GM18907 (cell line): ENCODE measurements at regions not wholly inside any gene's neighbourhood (a gene's known extent, or its start where the extent isn't known, plus 50 kb on each side); places are given as distances from the start of the nearest gene placed in this dataset.
"Not testable (repeated sequence)": the region's sequence is repeated elsewhere in the genome, so short reads cannot be mapped to it uniquely, and the experiment has no call there.

Experiments used
- ATAC-seq: cut with Tn5 transposase; IDR thresholded peaks from one replicate; pipeline ENCODE4 v1.9.1; 2021; ENCODE audit warnings: mild to moderate bottlenecking, moderate library complexity; ENCODE audit not compliant: unreplicated experiment

- ATAC-seq: no peak
These were observed 124.3 kb downstream of the BDH1 start for GRCh38 chr3:197431346-197431910.

- no peak for ATAC-seq
These were observed 124.8 kb downstream of the BDH1 start for GRCh38 chr3:197430934-197431333.

- ATAC-seq: no peak
These were observed 125.3 kb downstream of the BDH1 start for GRCh38 chr3:197430502-197430901.

GRCh38 chr3:197428952-197429351 lies 126.8 kb downstream of the BDH1 start:
- ATAC-seq: no peak

GRCh38 chr3:197428117-197428801 lies 127.5 kb downstream of the BDH1 start:
- ATAC-seq: no peak

- ATAC-seq: no peak
These were observed 128.6 kb upstream of the DLG1 start for GRCh38 chr3:197427021-197427420.

GRCh38 chr3:197426121-197426566 lies 127.7 kb upstream of the DLG1 start:
- no peak for ATAC-seq

- no peak for ATAC-seq
These were observed 127.2 kb upstream of the DLG1 start for GRCh38 chr3:197425485-197426120.

- ATAC-seq: no peak
These were observed 126.5 kb upstream of the DLG1 start for GRCh38 chr3:197424674-197425484.

- ATAC-seq: no peak
These were observed 125.9 kb upstream of the DLG1 start for GRCh38 chr3:197424266-197424665.

GRCh38 chr3:197423376-197423775 lies 125.0 kb upstream of the DLG1 start:
- ATAC-seq: no peak

- ATAC-seq: no peak
These were observed 124.1 kb upstream of the DLG1 start for GRCh38 chr3:197422506-197422905.

GRCh38 chr3:197421021-197421420 lies 122.6 kb upstream of the DLG1 start:
- no peak for ATAC-seq

- no peak for ATAC-seq
These were observed 122.2 kb upstream of the DLG1 start for GRCh38 chr3:197420566-197420965.

- ATAC-seq: no peak
These were observed 121.7 kb upstream of the DLG1 start for GRCh38 chr3:197420115-197420514.

- ATAC-seq: no peak
These were observed 121.3 kb upstream of the DLG1 start for GRCh38 chr3:197419696-197420095.

- no peak for ATAC-seq
These were observed 119.7 kb upstream of the DLG1 start for GRCh38 chr3:197417911-197418618.

- no peak for ATAC-seq
These were observed 119.0 kb upstream of the DLG1 start for GRCh38 chr3:197417441-197417840.

GRCh38 chr3:197411899-197412298 lies 113.5 kb upstream of the DLG1 start:
- ATAC-seq: not testable (repeated sequence)

GRCh38 chr3:197410170-197410569 lies 111.8 kb upstream of the DLG1 start:
- not testable (repeated sequence) for ATAC-seq
